ENCODE measurements at regions not wholly inside any gene's neighbourhood (a gene's known extent, or its start where the extent isn't known, plus 50 kb on each side); places are given as distances from the start of the nearest gene placed in this dataset.
"Not testable (repeated sequence)": the region's sequence is repeated elsewhere in the genome, so short reads cannot be mapped to it uniquely, and the experiment has no call there.

DNA sequence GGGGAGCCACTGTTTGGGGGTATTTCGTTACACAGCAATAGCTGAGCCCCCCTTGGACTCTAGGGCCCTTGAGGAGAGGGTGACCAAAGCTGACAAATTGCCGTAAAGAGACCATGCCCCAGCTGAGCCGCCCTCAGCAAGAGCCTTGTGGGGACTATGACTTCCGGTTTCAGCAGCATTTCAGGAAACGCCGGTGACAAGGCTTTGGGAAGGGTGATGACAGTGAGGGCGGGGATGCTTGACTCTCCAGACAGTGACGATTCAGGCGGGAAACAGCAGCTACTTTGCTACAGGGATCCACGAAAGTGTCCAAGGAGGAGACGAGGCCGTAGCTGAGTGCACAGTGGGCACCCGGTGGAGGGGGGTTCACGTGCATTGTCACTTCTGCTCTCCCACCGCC, 360.8 kb downstream of the C16orf95 start:
- H3K9me3 ChIP-seq (ENCODE audit: control insufficient read depth, low read length) = no peaks in the 10 kb centered on the region
- no peak overlapping the region for H3K27ac ChIP-seq
- H3K4me2 ChIP-seq (ENCODE audit: low read length) = no peak overlapping the region
- H3K36me3 ChIP-seq (ENCODE audit: control insufficient read depth, insufficient read depth, low read length) = no peaks in the 10 kb centered on the region
- no peaks in the 10 kb centered on the region for H3K27me3 ChIP-seq (ENCODE audit: control insufficient read depth, insufficient read depth, low read length)
- TF ChIP-seq, protein P1, sequence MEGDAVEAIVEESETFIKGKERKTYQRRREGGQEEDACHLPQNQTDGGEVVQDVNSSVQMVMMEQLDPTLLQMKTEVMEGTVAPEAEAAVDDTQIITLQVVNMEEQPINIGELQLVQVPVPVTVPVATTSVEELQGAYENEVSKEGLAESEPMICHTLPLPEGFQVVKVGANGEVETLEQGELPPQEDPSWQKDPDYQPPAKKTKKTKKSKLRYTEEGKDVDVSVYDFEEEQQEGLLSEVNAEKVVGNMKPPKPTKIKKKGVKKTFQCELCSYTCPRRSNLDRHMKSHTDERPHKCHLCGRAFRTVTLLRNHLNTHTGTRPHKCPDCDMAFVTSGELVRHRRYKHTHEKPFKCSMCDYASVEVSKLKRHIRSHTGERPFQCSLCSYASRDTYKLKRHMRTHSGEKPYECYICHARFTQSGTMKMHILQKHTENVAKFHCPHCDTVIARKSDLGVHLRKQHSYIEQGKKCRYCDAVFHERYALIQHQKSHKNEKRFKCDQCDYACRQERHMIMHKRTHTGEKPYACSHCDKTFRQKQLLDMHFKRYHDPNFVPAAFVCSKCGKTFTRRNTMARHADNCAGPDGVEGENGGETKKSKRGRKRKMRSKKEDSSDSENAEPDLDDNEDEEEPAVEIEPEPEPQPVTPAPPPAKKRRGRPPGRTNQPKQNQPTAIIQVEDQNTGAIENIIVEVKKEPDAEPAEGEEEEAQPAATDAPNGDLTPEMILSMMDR (IDR thresholded peaks at IDR 0.05) = no peak
- H2AFZ ChIP-seq = no peak overlapping the region
- no peaks in the 10 kb centered on the region for H3K79me2 ChIP-seq
- H3K4me1 ChIP-seq = no peaks in the 10 kb centered on the region
- H3K9ac ChIP-seq = no peak overlapping the region
- no peak overlapping the region for H3K4me3 ChIP-seq (ENCODE audit: low read depth, low read length)

DNA sequence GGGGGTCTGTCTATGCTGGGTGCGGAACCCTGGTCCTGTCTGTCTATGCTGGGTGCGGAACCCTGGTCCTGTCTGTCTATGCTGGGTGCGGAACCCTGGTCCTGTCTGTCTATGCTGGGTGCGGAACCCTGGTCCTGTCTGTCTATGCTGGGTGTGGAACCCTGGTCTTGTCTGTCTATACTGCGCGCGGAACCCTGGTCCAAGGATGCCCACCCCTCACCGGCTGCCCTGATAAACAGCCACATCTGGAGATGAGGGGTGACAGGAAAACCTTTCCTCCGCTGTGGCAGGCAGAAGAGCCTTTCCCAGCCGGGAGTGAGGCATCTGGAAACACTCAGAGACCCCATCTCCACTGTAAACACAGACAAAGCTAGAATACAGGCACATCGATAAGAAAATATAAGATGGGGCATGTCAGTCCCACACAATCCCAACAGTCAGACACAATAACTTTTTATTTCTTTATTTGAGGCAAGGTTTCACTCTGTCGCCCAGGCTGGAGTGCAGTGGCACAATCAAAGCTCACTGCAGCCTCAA, 359.5 kb downstream of the C16orf95 start:
- not testable (repeated sequence) for H3K27ac ChIP-seq; H3K9ac ChIP-seq; H3K27me3 ChIP-seq (ENCODE audit: control insufficient read depth, insufficient read depth, low read length); H3K9me3 ChIP-seq (ENCODE audit: control insufficient read depth, low read length); H3K4me1 ChIP-seq; H3K79me2 ChIP-seq; H3K4me2 ChIP-seq (ENCODE audit: low read length); H3K4me3 ChIP-seq (ENCODE audit: low read depth, low read length); H3K36me3 ChIP-seq (ENCODE audit: control insufficient read depth, insufficient read depth, low read length); H2AFZ ChIP-seq

DNA sequence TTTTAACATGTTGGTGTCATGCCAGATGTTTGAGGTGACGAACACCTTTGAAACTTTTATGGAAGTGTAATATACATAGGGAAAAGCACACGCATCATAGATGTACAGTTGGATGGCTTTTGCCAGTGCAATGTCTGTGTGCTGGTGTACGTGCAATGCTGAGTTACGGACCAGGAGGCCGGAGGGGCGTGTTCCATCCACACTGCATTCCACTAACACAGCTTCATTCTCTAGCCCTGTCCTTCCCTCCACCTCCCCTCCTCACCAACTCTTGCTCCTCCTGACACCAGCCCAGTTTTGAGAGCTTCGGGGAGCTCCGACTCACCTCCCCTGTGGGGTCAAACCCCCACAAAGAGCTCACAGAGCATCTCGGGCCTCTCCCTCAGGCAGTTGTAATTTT, 358.8 kb downstream of the C16orf95 start:
- Histone ChIP-seq H3K27me3 (ENCODE audit: control insufficient read depth, insufficient read depth, low read length) (no peaks in the 10 kb centered on the region), H3K27ac (no peak overlapping the region), H3K36me3 (ENCODE audit: control insufficient read depth, insufficient read depth, low read length) (no peaks in the 10 kb centered on the region), H3K9me3 (ENCODE audit: control insufficient read depth, low read length) (no peaks in the 10 kb centered on the region), H2AFZ (no peak overlapping the region), H3K79me2 (no peaks in the 10 kb centered on the region), H3K9ac (no peak overlapping the region), H3K4me3 (ENCODE audit: low read depth, low read length) (no peak overlapping the region), H3K4me2 (ENCODE audit: low read length) (no peak overlapping the region), H3K4me1 (no peaks in the 10 kb centered on the region)
- TF ChIP-seq, protein P1 (IDR thresholded peaks at IDR 0.05) = no peak

DNA sequence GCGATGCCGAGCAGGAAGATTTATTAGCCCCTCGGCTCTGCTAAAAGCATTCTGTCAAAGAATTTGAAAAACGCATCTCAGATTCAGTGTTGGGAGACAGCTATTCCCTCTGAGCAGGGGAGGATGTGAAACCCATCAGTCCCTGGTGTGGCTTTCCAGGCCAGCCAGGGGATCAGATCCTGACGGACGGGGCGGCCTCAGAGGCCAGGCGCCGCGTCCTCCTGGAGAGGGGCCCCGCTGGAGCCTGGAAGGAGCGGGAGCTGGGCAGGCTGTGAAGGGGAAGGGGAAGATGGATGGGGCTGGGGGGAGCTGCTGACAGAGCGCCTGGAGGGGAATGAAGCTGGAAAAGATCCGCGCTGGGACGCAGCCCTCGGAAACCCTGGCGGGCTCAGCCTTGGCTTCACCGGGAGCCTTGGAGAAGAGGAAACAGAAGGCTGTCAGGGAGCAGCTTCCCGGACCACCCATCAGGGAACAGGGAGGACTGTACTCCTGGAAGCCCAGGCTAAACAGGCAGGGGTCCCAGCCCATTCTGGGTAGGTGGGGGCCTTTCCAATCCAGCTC, 358.0 kb downstream of the C16orf95 start:
- no peak overlapping the region for H2AFZ ChIP-seq
- H3K36me3 ChIP-seq (ENCODE audit: control insufficient read depth, insufficient read depth, low read length) = no peaks in the 10 kb centered on the region
- no peaks in the 10 kb centered on the region for H3K27me3 ChIP-seq (ENCODE audit: control insufficient read depth, insufficient read depth, low read length)
- H3K9me3 ChIP-seq (ENCODE audit: control insufficient read depth, low read length) = no peaks in the 10 kb centered on the region
- H3K9ac ChIP-seq = no peak overlapping the region
- TF ChIP-seq, protein P1 (IDR thresholded peaks at IDR 0.05) = no peak
- no peaks in the 10 kb centered on the region for H3K4me1 ChIP-seq
- H3K4me3 ChIP-seq (ENCODE audit: low read depth, low read length) = no peak overlapping the region
- no peak overlapping the region for H3K4me2 ChIP-seq (ENCODE audit: low read length)
- no peak overlapping the region for H3K27ac ChIP-seq
- no peaks in the 10 kb centered on the region for H3K79me2 ChIP-seq

DNA sequence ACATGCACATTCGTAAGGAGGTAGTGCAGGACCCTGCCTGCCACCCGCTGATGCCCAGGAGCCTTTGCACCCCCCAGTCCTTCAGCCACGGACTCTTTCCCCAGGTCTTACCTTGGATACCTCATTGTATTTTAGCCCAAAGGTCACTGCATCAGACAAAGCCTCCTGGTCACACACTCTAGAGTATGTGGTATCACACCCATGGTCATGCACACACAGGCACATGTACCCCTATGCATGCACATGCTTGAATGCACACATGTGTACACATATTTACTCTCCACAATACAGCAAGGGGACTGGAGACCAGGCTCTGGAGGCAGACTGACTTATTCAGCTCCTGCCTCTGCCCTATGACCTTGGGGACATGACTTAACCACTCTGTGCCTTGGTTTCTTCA, 357.5 kb downstream of the C16orf95 start:
- no peaks in the 10 kb centered on the region for H3K4me1 ChIP-seq
- no peak overlapping the region for H3K27ac ChIP-seq
- no peaks in the 10 kb centered on the region for H3K9me3 ChIP-seq (ENCODE audit: control insufficient read depth, low read length)
- H3K4me3 ChIP-seq (ENCODE audit: low read depth, low read length) = no peak overlapping the region
- H3K4me2 ChIP-seq (ENCODE audit: low read length) = no peak overlapping the region
- no peak overlapping the region for H3K9ac ChIP-seq
- H2AFZ ChIP-seq = no peak overlapping the region
- no peaks in the 10 kb centered on the region for H3K36me3 ChIP-seq (ENCODE audit: control insufficient read depth, insufficient read depth, low read length)
- H3K27me3 ChIP-seq (ENCODE audit: control insufficient read depth, insufficient read depth, low read length) = no peaks in the 10 kb centered on the region
- H3K79me2 ChIP-seq = no peaks in the 10 kb centered on the region
- TF ChIP-seq, protein P1 (IDR thresholded peaks at IDR 0.05) = no peak
